Colonic mucosa (tissue), 4 donors: ENCODE measurements at regions not wholly inside any gene's neighbourhood (a gene's known extent, or its start where the extent isn't known, plus 50 kb on each side); places are given as distances from the start of the nearest gene placed in this dataset.

Experiments
- DNase-seq: peaks from one replicate; pipeline ENCODE4 v3.0.0-alpha.2; 2020
- H3K27ac ChIP-seq: fragments of 200-600 bp; one replicate; pipeline ENCODE4 v1.8.0; 2021
- H3K27me3 ChIP-seq: fragments of 200-600 bp; one replicate; pipeline ENCODE4 v1.8.0; 2021
- H3K36me3 ChIP-seq: fragments of 200-600 bp; one replicate; pipeline ENCODE4 v1.8.0; 2021
- H3K4me1 ChIP-seq: fragments of 200-600 bp; one replicate; pipeline ENCODE4 v1.8.0; 2021; ENCODE audit warnings: mild to moderate bottlenecking
- H3K4me3 ChIP-seq: fragments of 200-600 bp; one replicate; pipeline ENCODE4 v1.8.0; 2021
- H3K9ac ChIP-seq, 2 donors: one replicate each; pipeline ENCODE4 v1.7.0; 2013; ENCODE audit warnings: control low read depth in 2 of 2, low read depth in 2 of 2, low read length in 2 of 2
- H3K9me3 ChIP-seq: fragments of 200-600 bp; one replicate; pipeline ENCODE4 v1.8.0; 2021
- intact Hi-C: fragments of 100-400 bp; cut with DNase I; formaldehyde crosslinking; loops from one replicate; pipeline ENCODE4 v1.14.1; 2022
- TF ChIP-seq, protein P1 (sequence below): fragments of 200-600 bp; IDR thresholded peaks from one replicate; pipeline ENCODE4 v1.8.0; 2022; ENCODE audit warnings: antibody characterized with exemption, mild to moderate bottlenecking
- donor health status: healthy.
- donor health status: DM: no; HTN: no; CAD: no.
- donor health status: DM: no; HTN: no; CAD: no.

DNA sequence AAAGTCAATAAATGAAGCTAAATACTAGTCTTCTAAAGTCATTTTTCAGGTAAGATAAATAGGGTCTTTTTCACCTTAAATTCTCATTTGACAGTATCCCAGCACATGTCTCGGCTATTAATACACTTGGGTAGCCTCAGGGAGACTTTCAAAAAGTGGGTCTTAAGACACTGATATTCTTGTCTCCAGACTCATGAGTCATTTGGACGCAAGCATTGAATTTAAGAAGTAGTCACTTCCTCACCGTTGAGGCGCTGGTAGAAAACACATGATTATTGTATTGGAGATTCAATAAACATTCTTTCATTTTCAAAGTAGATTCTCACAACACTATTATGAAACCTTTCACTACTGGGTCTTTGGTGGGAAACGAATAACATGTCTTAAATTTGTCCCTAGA lies 108.9 kb upstream of the SP8 start:
- DNase-seq, result no peak
- Histone ChIP-seq H3K9ac (no peak overlapping the region), H3K9me3 (no peaks in the 10 kb centered on the region), H3K4me1 (no peaks in the 10 kb centered on the region), H3K4me3 (no peak overlapping the region), H3K27me3 (no peaks in the 10 kb centered on the region), H3K27ac (no peak overlapping the region), H3K36me3 (no peaks in the 10 kb centered on the region)
- intact Hi-C loops, result no loop called here
- TF ChIP-seq, protein P1, sequence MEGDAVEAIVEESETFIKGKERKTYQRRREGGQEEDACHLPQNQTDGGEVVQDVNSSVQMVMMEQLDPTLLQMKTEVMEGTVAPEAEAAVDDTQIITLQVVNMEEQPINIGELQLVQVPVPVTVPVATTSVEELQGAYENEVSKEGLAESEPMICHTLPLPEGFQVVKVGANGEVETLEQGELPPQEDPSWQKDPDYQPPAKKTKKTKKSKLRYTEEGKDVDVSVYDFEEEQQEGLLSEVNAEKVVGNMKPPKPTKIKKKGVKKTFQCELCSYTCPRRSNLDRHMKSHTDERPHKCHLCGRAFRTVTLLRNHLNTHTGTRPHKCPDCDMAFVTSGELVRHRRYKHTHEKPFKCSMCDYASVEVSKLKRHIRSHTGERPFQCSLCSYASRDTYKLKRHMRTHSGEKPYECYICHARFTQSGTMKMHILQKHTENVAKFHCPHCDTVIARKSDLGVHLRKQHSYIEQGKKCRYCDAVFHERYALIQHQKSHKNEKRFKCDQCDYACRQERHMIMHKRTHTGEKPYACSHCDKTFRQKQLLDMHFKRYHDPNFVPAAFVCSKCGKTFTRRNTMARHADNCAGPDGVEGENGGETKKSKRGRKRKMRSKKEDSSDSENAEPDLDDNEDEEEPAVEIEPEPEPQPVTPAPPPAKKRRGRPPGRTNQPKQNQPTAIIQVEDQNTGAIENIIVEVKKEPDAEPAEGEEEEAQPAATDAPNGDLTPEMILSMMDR, result no peak

DNA sequence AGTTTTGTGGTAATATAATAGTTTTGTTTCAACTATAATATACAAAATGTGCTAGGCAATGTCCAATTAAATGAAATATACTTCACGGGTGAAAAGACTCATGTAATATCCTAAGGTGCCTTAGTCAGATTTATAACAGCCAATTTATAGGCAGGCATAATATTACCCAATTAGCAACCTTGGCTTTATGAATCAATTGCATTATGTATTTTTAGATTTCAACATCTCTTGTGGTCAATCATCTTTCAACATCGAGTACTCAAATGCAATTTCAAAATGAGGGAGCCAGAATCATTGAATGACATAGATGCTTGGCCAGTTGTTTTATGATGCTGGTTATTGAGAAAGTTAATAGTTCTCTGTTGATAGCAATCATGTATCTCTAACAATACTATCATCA lies 110.3 kb upstream of the SP8 start:
- no peaks in the 10 kb centered on the region for H3K36me3 ChIP-seq
- TF ChIP-seq, protein P1, result no peak
- H3K27me3 ChIP-seq, result no peaks in the 10 kb centered on the region
- H3K4me3 ChIP-seq, result no peak overlapping the region
- intact Hi-C loops, result no loop called here
- no peak overlapping the region for H3K27ac ChIP-seq
- H3K4me1 ChIP-seq, result no peaks in the 10 kb centered on the region
- no peak for DNase-seq
- H3K9ac ChIP-seq, result no peak overlapping the region
- H3K9me3 ChIP-seq, result no peaks in the 10 kb centered on the region

DNA sequence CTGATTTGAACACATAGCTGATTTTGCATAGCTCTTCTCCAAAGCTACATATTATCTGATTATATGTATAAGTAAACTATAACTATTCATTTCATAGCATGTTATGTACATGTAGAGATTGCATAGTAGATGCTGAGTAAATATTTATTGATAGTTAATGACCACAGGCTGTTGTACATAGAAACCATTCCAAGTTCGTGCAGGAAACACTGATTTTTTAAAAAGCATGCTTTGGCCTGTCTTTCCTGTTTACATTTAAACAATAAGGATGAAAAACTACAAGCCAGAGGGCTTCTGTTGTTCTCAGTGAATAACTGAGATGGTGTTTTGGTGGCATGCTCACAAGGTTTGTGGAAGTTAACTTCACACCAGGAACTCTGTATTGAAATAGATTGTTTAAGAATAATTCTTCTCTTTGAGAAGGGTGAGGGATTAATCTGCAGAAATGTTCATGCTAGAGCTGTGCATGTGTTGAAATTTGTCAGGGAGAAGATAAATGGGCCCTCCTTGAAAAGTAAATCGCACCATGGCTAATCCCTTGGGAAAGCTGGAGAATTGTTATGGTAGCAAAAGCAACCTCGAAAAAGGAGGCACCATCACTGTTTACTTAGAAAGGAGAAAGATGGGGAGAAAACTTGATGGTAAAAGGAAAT lies 120.2 kb upstream of the SP8 start:
- no peaks in the 10 kb centered on the region for H3K9me3 ChIP-seq
- intact Hi-C loops, result no loop called here

DNA sequence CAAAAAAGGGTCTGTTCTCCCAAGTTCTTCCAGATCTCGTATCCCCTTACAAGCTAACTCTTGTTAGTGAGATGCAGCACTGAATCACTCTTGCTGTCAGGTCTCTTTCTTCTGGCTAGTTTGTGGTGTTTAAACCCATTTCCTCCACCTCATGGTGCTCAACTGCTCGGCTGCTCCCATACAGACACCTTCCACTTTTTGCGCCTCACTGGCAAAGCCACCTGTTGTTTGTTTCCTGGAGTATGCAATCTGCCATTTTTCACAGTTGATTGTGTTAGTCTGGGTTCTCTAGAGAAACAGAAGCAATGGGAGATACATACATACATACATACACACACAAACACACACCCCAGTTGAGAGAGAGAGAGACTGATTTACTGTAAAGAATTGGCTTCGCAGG lies 124.4 kb upstream of the SP8 start:
- Histone ChIP-seq H3K4me1 (no peaks in the 10 kb centered on the region), H3K27ac (no peak overlapping the region), H3K9me3 (no peaks in the 10 kb centered on the region), H3K36me3 (no peaks in the 10 kb centered on the region), H3K9ac (no peak overlapping the region), H3K4me3 (no peak overlapping the region), H3K27me3 (no peaks in the 10 kb centered on the region)
- intact Hi-C loops, result no loop called here
- no peak for DNase-seq
- TF ChIP-seq, protein P1, result no peak

More for the DNA sequence above, 120.2 kb upstream of the SP8 start:
- TF ChIP-seq, protein P1, result no peak
- Histone ChIP-seq H3K27ac (no peak overlapping the region), H3K9ac (no peak overlapping the region), H3K27me3 (no peaks in the 10 kb centered on the region), H3K4me1 (no peaks in the 10 kb centered on the region), H3K4me3 (no peak overlapping the region), H3K36me3 (no peaks in the 10 kb centered on the region)
- no peak for DNase-seq

DNA sequence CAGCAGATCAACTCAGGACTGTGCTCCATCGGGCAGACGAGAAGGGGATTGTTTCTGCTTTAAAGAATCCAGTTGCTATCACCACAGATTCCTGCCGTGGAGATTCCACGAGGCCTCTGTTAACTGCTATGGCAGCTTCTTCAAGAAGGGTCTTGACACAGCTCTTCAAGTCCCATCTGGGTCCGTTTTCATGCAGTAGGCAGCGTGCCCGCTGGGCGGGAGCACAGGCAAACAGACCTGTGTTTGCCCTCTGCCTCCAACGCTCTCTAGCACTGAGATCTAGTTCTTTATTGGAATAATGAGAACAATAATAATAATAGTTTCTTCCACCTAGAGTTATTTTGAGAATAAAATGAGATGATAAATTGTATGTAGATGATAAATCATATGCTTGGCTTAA lies 127.2 kb upstream of the SP8 start:
- H3K27me3 ChIP-seq, result no peaks in the 10 kb centered on the region
- no peak overlapping the region for H3K27ac ChIP-seq
- no peak overlapping the region for H3K4me3 ChIP-seq
- H3K4me1 ChIP-seq, result no peaks in the 10 kb centered on the region
- TF ChIP-seq, protein P1, result no peak
- no peak overlapping the region for H3K9ac ChIP-seq
- intact Hi-C loops, result no loop called here
- no peak for DNase-seq
- no peaks in the 10 kb centered on the region for H3K36me3 ChIP-seq
- H3K9me3 ChIP-seq, result no peaks in the 10 kb centered on the region
